DOHH2 (cell line): ENCODE measurements at regions not wholly inside any gene's neighbourhood (a gene's known extent, or its start where the extent isn't known, plus 50 kb on each side); places are given as distances from the start of the nearest gene placed in this dataset.

Experiments
- CTCF ChIP-seq: fragments of 200-600 bp; sonication (generic); IDR thresholded peaks from one replicate; pipeline ENCODE4 v1.5.1; 2014; ENCODE audit warnings: antibody characterized with exemption, mild to moderate bottlenecking, low read depth, low read length; ENCODE audit not compliant: poor library complexity, severe bottlenecking
- EZH2phosphoT487 ChIP-seq: fragments of 200-600 bp; sonication (generic); IDR thresholded peaks from 2 replicates; pipeline ENCODE4 v1.6.1; 2017; ENCODE audit warnings: borderline replicate concordance, mild to moderate bottlenecking, antibody characterized with exemption, low read length, moderate library complexity, mixed read lengths

DNA sequence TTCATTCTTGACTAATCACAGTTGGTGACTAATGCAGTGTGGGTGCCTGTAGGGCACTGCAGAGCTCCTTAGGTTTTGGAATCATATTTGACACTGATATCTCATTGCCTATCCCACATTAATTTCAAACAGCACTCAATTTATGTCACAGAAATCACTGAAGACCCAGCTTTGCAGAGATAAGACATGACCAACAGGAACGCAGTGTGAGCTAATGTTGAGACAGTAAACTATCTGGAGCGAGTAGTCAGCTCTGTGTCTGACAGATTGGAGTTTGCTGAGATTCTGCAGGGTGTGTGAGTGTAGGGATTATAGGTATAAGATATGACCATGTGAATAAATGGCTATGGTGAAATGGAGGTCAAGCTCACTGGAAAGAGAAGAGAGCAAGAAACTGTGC lies 1586.1 kb upstream of the AGA start:
- TF ChIP-seq CTCF (no peak), EZH2phosphoT487 (no peak)
